ENCODE measurements at regions not wholly inside any gene's neighbourhood (a gene's known extent, or its start where the extent isn't known, plus 50 kb on each side); places are given as distances from the start of the nearest gene placed in this dataset.

DNA sequence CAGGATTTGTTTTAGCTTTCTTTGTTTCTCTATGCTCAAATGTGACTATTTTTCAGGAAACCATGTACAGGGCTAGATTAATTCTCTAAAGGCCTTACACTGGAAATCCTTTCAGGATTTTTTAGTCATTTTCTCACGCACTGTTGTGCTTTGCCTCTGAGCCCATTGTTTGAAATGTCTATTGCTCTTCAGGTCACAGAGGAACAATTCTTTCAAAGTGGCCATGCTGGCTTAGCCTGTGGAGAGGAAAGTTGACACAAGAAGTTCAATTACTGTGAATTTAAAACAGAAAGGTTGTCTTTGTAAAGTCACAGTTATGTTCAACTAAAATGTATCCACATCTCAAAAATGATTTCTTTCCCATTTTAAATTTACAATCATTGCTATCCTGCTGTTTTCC, 1071.7 kb upstream of the POT1 start:
- ATAC-seq (ENCODE audit: insufficient number of reproducible peaks, low FRiP score, low read depth) (no peak), DNase-seq (ENCODE audit: low spot score) (no peak)
- Histone ChIP-seq H3K27ac (no peak overlapping the region), H3K9me3 (no peaks in the 10 kb centered on the region), H3K36me3 (no peaks in the 10 kb centered on the region), H3K4me3 (no peak overlapping the region), H3K4me1 (ENCODE audit: control insufficient read depth in 1 of 2, low read depth in 2 of 2) (no peaks in the 10 kb centered on the region), H3K27me3 (replicated peaks; ENCODE audit: insufficient read depth) (no peaks in the 10 kb centered on the region)
- TF ChIP-seq, protein P1, sequence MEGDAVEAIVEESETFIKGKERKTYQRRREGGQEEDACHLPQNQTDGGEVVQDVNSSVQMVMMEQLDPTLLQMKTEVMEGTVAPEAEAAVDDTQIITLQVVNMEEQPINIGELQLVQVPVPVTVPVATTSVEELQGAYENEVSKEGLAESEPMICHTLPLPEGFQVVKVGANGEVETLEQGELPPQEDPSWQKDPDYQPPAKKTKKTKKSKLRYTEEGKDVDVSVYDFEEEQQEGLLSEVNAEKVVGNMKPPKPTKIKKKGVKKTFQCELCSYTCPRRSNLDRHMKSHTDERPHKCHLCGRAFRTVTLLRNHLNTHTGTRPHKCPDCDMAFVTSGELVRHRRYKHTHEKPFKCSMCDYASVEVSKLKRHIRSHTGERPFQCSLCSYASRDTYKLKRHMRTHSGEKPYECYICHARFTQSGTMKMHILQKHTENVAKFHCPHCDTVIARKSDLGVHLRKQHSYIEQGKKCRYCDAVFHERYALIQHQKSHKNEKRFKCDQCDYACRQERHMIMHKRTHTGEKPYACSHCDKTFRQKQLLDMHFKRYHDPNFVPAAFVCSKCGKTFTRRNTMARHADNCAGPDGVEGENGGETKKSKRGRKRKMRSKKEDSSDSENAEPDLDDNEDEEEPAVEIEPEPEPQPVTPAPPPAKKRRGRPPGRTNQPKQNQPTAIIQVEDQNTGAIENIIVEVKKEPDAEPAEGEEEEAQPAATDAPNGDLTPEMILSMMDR (IDR thresholded peaks at IDR 0.05) = no peak

DNA sequence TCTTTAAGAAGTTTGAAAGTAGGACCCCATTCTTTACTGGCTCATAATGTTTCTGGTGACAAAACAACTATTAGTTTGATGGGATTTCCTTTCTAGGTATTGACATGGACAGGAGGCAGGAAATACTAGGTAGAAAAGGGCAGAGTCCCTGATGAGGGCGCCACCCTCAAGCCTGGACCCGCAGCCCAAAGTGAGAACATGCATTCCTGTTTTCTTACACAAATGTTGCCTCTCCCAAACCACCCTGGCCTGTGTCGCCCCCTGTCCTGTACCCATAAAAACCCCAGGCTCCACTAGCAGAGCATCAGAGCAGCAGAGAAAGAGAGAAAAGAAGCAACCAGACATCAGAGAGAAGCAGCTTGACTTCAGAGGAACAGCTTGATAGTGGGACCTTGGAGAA, 1055.2 kb upstream of the POT1 start:
- ATAC-seq (ENCODE audit: insufficient number of reproducible peaks, low FRiP score, low read depth) (no peak), DNase-seq (ENCODE audit: low spot score) (no peak)
- TF ChIP-seq, protein P1 (IDR thresholded peaks at IDR 0.05) = no peak
- Histone ChIP-seq H3K9me3 (no peaks in the 10 kb centered on the region), H3K4me3 (no peak overlapping the region), H3K27me3 (replicated peaks; ENCODE audit: insufficient read depth) (no peaks in the 10 kb centered on the region), H3K36me3 (no peaks in the 10 kb centered on the region), H3K27ac (no peak overlapping the region), H3K4me1 (ENCODE audit: control insufficient read depth in 1 of 2, low read depth in 2 of 2) (no peaks in the 10 kb centered on the region)

DNA sequence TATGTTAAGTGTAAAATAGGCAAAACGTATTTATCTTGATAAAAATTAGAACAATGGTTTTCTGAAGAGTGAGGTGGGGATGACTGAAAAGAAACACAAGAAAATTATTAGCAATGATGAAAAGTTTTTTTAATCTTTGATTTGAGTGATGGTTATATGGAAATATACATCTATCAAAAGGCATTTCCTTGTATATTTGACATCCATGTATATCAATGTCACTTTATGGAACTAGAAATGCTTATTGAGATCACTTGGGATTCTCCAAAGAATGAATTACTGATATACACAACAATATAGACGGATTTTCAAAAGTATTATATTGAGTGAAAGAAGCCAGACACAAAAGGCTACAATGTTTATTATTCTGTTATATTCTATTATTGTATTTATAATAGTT, 1042.0 kb upstream of the POT1 start:
- TF ChIP-seq, protein P1 (IDR thresholded peaks at IDR 0.05) = no peak
- H3K36me3 ChIP-seq = no peaks in the 10 kb centered on the region
- H3K4me3 ChIP-seq = no peak overlapping the region
- H3K4me1 ChIP-seq (ENCODE audit: control insufficient read depth in 1 of 2, low read depth in 2 of 2) = no peaks in the 10 kb centered on the region
- ATAC-seq (ENCODE audit: insufficient number of reproducible peaks, low FRiP score, low read depth) (no peak), DNase-seq (ENCODE audit: low spot score) (no peak)
- H3K27me3 ChIP-seq (replicated peaks; ENCODE audit: insufficient read depth) = no peaks in the 10 kb centered on the region
- no peaks in the 10 kb centered on the region for H3K9me3 ChIP-seq
- no peak overlapping the region for H3K27ac ChIP-seq

DNA sequence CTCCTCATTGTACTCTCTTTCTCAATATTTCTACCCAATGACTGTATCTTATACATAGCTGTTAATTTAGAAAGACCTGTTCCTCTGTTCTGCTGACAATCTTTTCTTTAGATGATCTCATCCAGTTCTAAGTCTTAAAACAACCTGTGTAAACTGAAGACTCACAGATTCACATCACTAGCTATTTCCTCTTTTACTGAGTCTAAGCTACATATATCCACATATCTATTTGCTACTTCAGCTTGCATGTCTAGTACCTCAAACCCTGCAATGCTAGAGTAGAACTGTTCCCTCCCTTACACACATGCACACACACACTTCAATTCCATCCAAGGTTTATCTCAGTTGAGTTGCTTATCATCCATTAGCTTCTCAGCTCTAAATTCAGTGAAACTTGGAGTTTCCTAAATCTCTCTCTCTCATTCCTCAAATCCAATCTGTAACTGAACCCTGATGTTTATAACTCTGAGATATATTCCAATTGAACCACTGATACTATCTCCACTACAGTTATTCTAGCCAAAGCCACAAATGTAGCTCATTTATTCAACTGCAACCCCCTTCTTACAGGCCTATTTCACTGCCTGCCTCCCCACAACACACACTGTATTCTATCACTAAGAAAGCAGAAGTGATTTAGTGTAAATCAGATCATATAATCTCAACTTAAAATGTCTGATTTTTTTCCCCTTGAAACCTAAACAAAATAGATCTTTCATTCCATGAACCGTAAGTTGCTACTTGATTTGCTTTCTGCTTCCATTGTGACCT, 1036.8 kb upstream of the POT1 start:
- Histone ChIP-seq H3K27ac (no peak overlapping the region), H3K4me1 (ENCODE audit: control insufficient read depth in 1 of 2, low read depth in 2 of 2) (no peaks in the 10 kb centered on the region), H3K4me3 (no peak overlapping the region), H3K36me3 (no peaks in the 10 kb centered on the region), H3K9me3 (no peaks in the 10 kb centered on the region), H3K27me3 (replicated peaks; ENCODE audit: insufficient read depth) (no peaks in the 10 kb centered on the region)
- TF ChIP-seq, protein P1 (IDR thresholded peaks at IDR 0.05) = no peak
- ATAC-seq (ENCODE audit: insufficient number of reproducible peaks, low FRiP score, low read depth) (no peak), DNase-seq (ENCODE audit: low spot score) (no peak)

DNA sequence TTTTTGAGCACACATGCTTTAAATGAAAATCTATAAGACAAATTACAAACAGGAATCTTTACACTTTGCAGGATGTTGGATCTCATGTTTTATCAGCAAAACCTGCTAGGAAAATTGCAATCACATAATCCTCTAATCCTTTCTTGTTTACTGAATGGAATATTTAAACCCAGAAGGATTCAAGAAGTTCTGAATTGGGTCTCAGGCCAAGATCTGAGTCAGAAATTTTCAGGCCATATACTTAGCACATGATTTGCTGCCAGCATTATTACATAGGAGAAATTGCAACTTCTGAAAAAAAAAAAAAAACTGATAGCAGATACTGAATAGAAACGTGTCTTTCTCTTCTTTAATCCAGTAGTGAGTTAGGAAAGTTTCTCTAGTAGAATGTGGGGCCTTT, 1005.3 kb upstream of the POT1 start:
- ATAC-seq (ENCODE audit: insufficient number of reproducible peaks, low FRiP score, low read depth) (no peak), DNase-seq (ENCODE audit: low spot score) (no peak)
- H3K36me3 ChIP-seq = no peaks in the 10 kb centered on the region
- TF ChIP-seq, protein P1 (IDR thresholded peaks at IDR 0.05) = no peak
- H3K9me3 ChIP-seq = no peaks in the 10 kb centered on the region
- no peaks in the 10 kb centered on the region for H3K27me3 ChIP-seq (replicated peaks; ENCODE audit: insufficient read depth)
- H3K4me1 ChIP-seq (ENCODE audit: control insufficient read depth in 1 of 2, low read depth in 2 of 2) = no peaks in the 10 kb centered on the region
- H3K27ac ChIP-seq = no peak overlapping the region
- no peak overlapping the region for H3K4me3 ChIP-seq
